ENCODE measurements at regions not wholly inside any gene's neighbourhood (a gene's known extent, or its start where the extent isn't known, plus 50 kb on each side); places are given as distances from the start of the nearest gene placed in this dataset.

- TF ChIP-seq, protein P1, sequence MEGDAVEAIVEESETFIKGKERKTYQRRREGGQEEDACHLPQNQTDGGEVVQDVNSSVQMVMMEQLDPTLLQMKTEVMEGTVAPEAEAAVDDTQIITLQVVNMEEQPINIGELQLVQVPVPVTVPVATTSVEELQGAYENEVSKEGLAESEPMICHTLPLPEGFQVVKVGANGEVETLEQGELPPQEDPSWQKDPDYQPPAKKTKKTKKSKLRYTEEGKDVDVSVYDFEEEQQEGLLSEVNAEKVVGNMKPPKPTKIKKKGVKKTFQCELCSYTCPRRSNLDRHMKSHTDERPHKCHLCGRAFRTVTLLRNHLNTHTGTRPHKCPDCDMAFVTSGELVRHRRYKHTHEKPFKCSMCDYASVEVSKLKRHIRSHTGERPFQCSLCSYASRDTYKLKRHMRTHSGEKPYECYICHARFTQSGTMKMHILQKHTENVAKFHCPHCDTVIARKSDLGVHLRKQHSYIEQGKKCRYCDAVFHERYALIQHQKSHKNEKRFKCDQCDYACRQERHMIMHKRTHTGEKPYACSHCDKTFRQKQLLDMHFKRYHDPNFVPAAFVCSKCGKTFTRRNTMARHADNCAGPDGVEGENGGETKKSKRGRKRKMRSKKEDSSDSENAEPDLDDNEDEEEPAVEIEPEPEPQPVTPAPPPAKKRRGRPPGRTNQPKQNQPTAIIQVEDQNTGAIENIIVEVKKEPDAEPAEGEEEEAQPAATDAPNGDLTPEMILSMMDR (IDR thresholded peaks at IDR 0.05; ENCODE audit: insufficient read depth, low read depth, low read length) = no peak
- TF ChIP-seq EZH2 (IDR thresholded peaks at IDR 0.05; ENCODE audit: insufficient read depth, low read length) = no peak
These were observed 170.9 kb upstream of the TBC1D5 start for GRCh38 chr3:17913359-17913758.

Measured in astrocyte (in vitro differentiated cells and primary cell).